HepG2 (cell line): ENCODE measurements at regions not wholly inside any gene's neighbourhood (a gene's known extent, or its start where the extent isn't known, plus 50 kb on each side); places are given as distances from the start of the nearest gene placed in this dataset.

Experiments used
- ATAC-seq: fragments of 200-7000 bp; cut with Tn5 transposase; 3 replicates; pipeline ENCODE4 v1.9.1; 2020; ENCODE audit warnings: mild to moderate bottlenecking, moderate library complexity
- BruUV-seq: library from RNA; stranded (reverse); fragments of 400-500 nt; replicated peaks from 2 replicates; lab custom pipeline; 2021; lab: Mats Ljungman, UMichigan
- CTCF ChIA-PET: fragments of 300-600 bp; formaldehyde crosslinking; extraction: SDS; loops from one replicate; lab custom pipeline; 2021; ENCODE audit warnings: low total read pairs, inconsistent platforms, low intra/inter-chr PET ratio; lab: Yijun Ruan, JAX
- POLR2A ChIA-PET: fragments of 350-600 bp; sonication (Branson Sonifier 250); formaldehyde crosslinking; loops from one replicate; lab custom pipeline; 2020; ENCODE audit warnings: antibody characterized with exemption, inconsistent platforms; lab: Yijun Ruan, JAX
- DNase-seq: peaks from one replicate; pipeline ENCODE4 v3.0.0-alpha.2; 2015; ENCODE audit warnings: low spot score
- FAIRE-seq: peaks from 3 replicates; lab custom pipeline; 2011; peaks lifted over from hg19 to GRCh38; lab: Jason Lieb, UNC
- H2AFZ ChIP-seq: one replicate; pipeline ENCODE4 v1.6.1; 2011; ENCODE audit warnings: low read length, inconsistent platforms
- H3K27ac ChIP-seq: fragments of 300-600 bp; 3 replicates; pipeline ENCODE4 v1.8.0; 2011; ENCODE audit warnings: mixed run types, mild to moderate bottlenecking, mixed read lengths, low read length, inconsistent platforms; ENCODE audit not compliant: insufficient read depth; ENCODE audit errors: extremely low read length
- H3K27me3 ChIP-seq, 2 experiments: fragments of 200-600 bp in 1 of 2; 2 replicates in 1 of 2; 3 replicates in 1 of 2; pipeline versions ENCODE4 v1.6.0 to v1.8.0; 2011; ENCODE audit warnings: low read length in 2 of 2, mild to moderate bottlenecking in 2 of 2, moderate library complexity in 2 of 2, inconsistent platforms in 1 of 2; ENCODE audit not compliant: insufficient read depth in 2 of 2, control insufficient read depth in 1 of 2
- H3K36me3 ChIP-seq, 2 experiments: fragments of 200-600 bp in 1 of 2; replicated peaks in 1 of 2; 2 replicates in 1 of 2; 3 replicates in 1 of 2; pipeline versions ENCODE4 v1.5.1 to v1.8.0; 2011; ENCODE audit warnings: low read length in 2 of 2, inconsistent platforms in 1 of 2; ENCODE audit not compliant: insufficient read depth in 2 of 2, control insufficient read depth in 1 of 2
- H3K4me1 ChIP-seq: 2 replicates; pipeline ENCODE4 v1.5.1; 2012; ENCODE audit warnings: low read length, inconsistent platforms; ENCODE audit not compliant: insufficient read depth
- H3K4me2 ChIP-seq: 2 replicates; pipeline ENCODE4 v1.6.0; 2011; ENCODE audit warnings: low read depth, low read length, inconsistent platforms
- H3K4me3 ChIP-seq, 3 experiments: fragments of 200-600 bp in 1 of 3; sonication (generic), shearing (Covaris generic) in 1 of 3; replicated peaks in 1 of 3; 2 replicates each; pipeline ENCODE4 v1.5.1; 2011 to 2016; ENCODE audit warnings: low read length in 3 of 3, inconsistent platforms in 2 of 3, low read depth in 2 of 3, mild to moderate bottlenecking in 2 of 3, control low read depth in 1 of 3, mixed read lengths in 1 of 3; ENCODE audit not compliant: insufficient read depth in 1 of 3
- H3K79me2 ChIP-seq: one replicate; pipeline ENCODE4 v1.6.1; 2011; ENCODE audit warnings: low read length, inconsistent platforms; ENCODE audit not compliant: insufficient read depth
- H3K9ac ChIP-seq: 2 replicates; pipeline ENCODE4 v1.6.0; 2011; ENCODE audit warnings: mild to moderate bottlenecking, low read depth, low read length, inconsistent platforms; ENCODE audit not compliant: insufficient read depth
- H3K9me3 ChIP-seq: 2 replicates; pipeline ENCODE4 v1.5.1; 2012; ENCODE audit warnings: mild to moderate bottlenecking, low read length
- H4K20me1 ChIP-seq: 2 replicates; pipeline ENCODE4 v1.6.0; 2011; ENCODE audit warnings: inconsistent platforms, mild to moderate bottlenecking, low read length, moderate library complexity; ENCODE audit not compliant: insufficient read depth
- CENPT ChIP-seq: sonication (generic); formaldehyde crosslinking; IDR thresholded peaks from 2 replicates; pipeline ENCODE4 v1.8.0; 2022; ENCODE audit warnings: low read depth, mild to moderate bottlenecking, moderate library complexity, missing genetic modification reagents
- MAFF ChIP-seq: IDR thresholded peaks from 2 replicates; pipeline ENCODE4 v1.6.1; 2011; ENCODE audit warnings: low read depth, low read length, improper control_type of control experiment
- MAFK ChIP-seq, 2 experiments: IDR thresholded peaks in 1 of 2; conservative IDR thresholded peaks in 1 of 2; 2 replicates each; pipeline ENCODE4 v1.6.1; 2011; ENCODE audit warnings: improper control_type of control experiment in 2 of 2, low read length in 2 of 2
- NKX3-1 ChIP-seq: sonication (generic); formaldehyde crosslinking; IDR thresholded peaks from 2 replicates; pipeline ENCODE4 v1.5.0; 2020; ENCODE audit warnings: missing genetic modification reagents
- ZNF274 ChIP-seq: sonication (generic); formaldehyde crosslinking; IDR thresholded peaks from 2 replicates; pipeline ENCODE4 v1.5.1; 2020; ENCODE audit warnings: mild to moderate bottlenecking, missing genetic modification reagents
- WGBS: methylation state at CpG from one replicate; pipeline ENCODE4 v1.1.6; 2017; ENCODE audit warnings: low lambda C conversion rate; 5-methylcytosine and 5-hydroxymethylcytosine counted together
- in situ Hi-C: cut with HindIII; loops from 2 replicates; pipeline ENCODE4 v1.10.0; 2017; ENCODE audit warnings: low pct_unique_long_range_greater_than_20kb; ENCODE audit not compliant: extremely low pct_ligation_motif_present
- intact Hi-C: fragments of 100-400 bp; cut with micrococcal nuclease; formaldehyde crosslinking; loops from one replicate; pipeline ENCODE4 v1.10.0; 2022; ENCODE audit not compliant: unreplicated experiment
- TF ChIP-seq, protein P1 (sequence below): sonication (generic); formaldehyde crosslinking; IDR thresholded peaks from 2 replicates; pipeline ENCODE4 v1.4.0; 2020; ENCODE audit warnings: mild to moderate bottlenecking, missing genetic modification reagents
- TF ChIP-seq, protein P2 (sequence below): sonication (generic); formaldehyde crosslinking; IDR thresholded peaks from 2 replicates; pipeline ENCODE4 v1.5.0; 2020; ENCODE audit warnings: mild to moderate bottlenecking, low read depth, missing genetic modification reagents, borderline replicate concordance

DNA sequence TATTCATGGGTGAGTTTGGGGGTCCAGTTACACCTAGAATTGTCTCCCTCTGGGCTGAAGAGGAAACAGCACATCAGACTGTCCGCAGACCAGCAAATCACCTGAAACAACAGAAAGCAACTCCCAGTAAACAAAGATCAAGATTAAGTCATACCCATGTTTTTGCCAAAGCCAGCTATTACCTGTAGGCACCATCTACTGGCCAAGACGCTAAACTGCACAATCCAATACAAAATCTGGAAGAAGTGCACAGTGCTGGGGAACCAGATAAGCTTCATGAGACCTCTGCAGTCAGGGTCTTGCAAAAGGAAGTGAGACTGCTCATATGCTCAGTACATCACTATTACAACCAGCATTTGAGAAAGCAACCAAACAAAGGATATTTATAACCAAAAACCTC lies 157.5 kb upstream of the ITM2A start (continued):
- TF ChIP-seq NKX3-1: no peak

DNA sequence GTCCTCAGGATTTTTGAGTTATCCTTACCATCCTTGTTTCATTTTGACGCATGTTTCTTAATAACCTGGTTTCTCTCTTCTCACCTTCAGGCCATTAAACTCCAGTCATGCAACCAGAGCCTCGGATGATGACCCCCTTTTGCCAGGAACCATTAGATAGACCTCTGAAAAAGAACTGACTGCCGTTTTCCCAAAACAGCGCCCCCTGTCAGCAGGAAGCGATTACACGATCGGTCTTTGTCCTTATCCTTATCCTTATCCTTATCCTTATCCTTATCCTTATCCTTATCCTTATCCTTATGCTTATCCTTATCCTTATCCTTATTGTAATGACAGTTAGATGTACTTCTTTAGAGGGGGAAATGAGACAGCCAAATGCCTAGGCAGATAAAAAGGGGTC lies 148.4 kb upstream of the ITM2A start:
- Histone ChIP-seq H3K27me3 (no peaks in the 10 kb centered on the region), H3K4me1 (no peaks in the 10 kb centered on the region), H4K20me1 (no peaks in the 10 kb centered on the region), H3K4me2 (no peak overlapping the region), H3K79me2 (no peaks in the 10 kb centered on the region), H3K27ac (no peak overlapping the region), H3K4me3 (no peak overlapping the region), H2AFZ (no peak overlapping the region), H3K36me3 (no peaks in the 10 kb centered on the region), H3K9ac (no peak overlapping the region), H3K9me3 (peaks cover 8% of the 10 kb centered on the region; the same call in 1 of the 2 replicates)
- no TSS peak for BruUV-seq
- FAIRE-seq (no peak), ATAC-seq (no peak), DNase-seq (no peak)
- POLR2A ChIA-PET: no interaction called here
- CTCF ChIA-PET: no interaction called here
- WGBS: 42% methylated on average over 7 of the region's 7 CpGs
- intact Hi-C loops: no loop called here
- no peak for TF ChIP-seq CENPT (CRISPR knock-in tag)
- TF ChIP-seq, protein P1, sequence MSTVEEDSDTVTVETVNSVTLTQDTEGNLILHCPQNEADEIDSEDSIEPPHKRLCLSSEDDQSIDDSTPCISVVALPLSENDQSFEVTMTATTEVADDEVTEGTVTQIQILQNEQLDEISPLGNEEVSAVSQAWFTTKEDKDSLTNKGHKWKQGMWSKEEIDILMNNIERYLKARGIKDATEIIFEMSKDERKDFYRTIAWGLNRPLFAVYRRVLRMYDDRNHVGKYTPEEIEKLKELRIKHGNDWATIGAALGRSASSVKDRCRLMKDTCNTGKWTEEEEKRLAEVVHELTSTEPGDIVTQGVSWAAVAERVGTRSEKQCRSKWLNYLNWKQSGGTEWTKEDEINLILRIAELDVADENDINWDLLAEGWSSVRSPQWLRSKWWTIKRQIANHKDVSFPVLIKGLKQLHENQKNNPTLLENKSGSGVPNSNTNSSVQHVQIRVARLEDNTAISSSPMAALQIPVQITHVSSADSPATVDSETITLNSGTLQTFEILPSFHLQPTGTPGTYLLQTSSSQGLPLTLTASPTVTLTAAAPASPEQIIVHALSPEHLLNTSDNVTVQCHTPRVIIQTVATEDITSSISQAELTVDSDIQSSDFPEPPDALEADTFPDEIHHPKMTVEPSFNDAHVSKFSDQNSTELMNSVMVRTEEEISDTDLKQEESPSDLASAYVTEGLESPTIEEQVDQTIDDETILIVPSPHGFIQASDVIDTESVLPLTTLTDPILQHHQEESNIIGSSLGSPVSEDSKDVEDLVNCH (CRISPR knock-in tag): no peak
- TF ChIP-seq, protein P2, sequence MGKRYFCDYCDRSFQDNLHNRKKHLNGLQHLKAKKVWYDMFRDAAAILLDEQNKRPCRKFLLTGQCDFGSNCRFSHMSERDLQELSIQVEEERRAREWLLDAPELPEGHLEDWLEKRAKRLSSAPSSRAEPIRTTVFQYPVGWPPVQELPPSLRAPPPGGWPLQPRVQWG: no peak
- in situ Hi-C loops: no loop called here

DNA sequence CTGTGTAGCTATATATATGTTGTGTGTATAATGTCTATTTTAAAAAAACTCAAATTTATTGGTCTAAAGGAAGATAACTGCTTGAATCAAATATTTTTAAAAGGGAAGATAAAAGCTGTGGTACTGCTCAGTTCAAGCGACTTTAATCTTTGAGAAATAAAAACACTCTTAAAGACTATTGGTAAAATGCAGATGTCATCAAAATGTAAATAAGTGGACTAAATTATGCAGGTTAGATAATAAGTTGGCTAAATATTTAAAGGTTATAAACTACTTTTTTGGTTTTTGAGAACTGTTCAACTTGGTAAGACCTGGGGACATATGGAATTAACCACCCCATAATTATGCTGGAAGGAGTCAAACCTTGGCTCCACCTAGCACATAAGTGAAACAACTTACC lies 144.7 kb upstream of the ITM2A start:
- TF ChIP-seq MAFF: peak; percentile 10; the same call in 1 of the 2 replicates
- TF ChIP-seq MAFK (conservative IDR thresholded peaks at IDR 0.05 in 1 of 2, IDR thresholded peaks at IDR 0.05 in 1 of 2; ENCODE audit: low read length in 2 of 2): peak in 1 of 2 experiments; percentile 56; a peak in 2 of 4 replicates
- no peak for TF ChIP-seq ZNF274
- no peak overlapping the region for H2AFZ ChIP-seq
- ChIA-PET POLR2A (no interaction called here), CTCF (no interaction called here)
- intact Hi-C loops: no loop called here
- no TSS peak for BruUV-seq
- no peak overlapping the region for H3K27ac ChIP-seq
- in situ Hi-C loops: no loop called here
- no peaks in the 10 kb centered on the region for H3K79me2 ChIP-seq
- no peak overlapping the region for H3K9ac ChIP-seq
- no peak overlapping the region for H3K4me2 ChIP-seq
- no peaks in the 10 kb centered on the region for H3K36me3 ChIP-seq
- H3K9me3 ChIP-seq: no peaks in the 10 kb centered on the region
- H3K27me3 ChIP-seq: no peaks in the 10 kb centered on the region
- ATAC-seq (no peak), FAIRE-seq (no peak), DNase-seq (no peak)
- no peaks in the 10 kb centered on the region for H4K20me1 ChIP-seq
- WGBS: 7% methylated on average over 1 of the region's 1 CpG
- H3K4me3 ChIP-seq: no peak overlapping the region
- no peaks in the 10 kb centered on the region for H3K4me1 ChIP-seq
